CD14-positive monocyte (primary cell): ENCODE measurements at regions not wholly inside any gene's neighbourhood (a gene's known extent, or its start where the extent isn't known, plus 50 kb on each side); places are given as distances from the start of the nearest gene placed in this dataset.

Source experiments
- DNase-seq, 3 donors: peaks; one replicate each; pipeline ENCODE4 v3.0.0-alpha.2; 2011 to 2022
- H2AFZ ChIP-seq: 2 replicates; pipeline ENCODE4 v1.6.0; 2012; ENCODE audit warnings: mild to moderate bottlenecking, low read depth, low read length, inconsistent platforms; ENCODE audit not compliant: insufficient read depth, poor library complexity, severe bottlenecking
- H3K27ac ChIP-seq, 2 donors: 1 replicate in 1 of 2; 2 replicates in 1 of 2; pipeline ENCODE4 v1.5.1; 2012 to 2013; ENCODE audit warnings: low read length in 2 of 2, control low read depth in 1 of 2, inconsistent platforms in 1 of 2, low read depth in 1 of 2, mild to moderate bottlenecking in 1 of 2
- H3K27me3 ChIP-seq, 2 donors: one replicate each; pipeline versions ENCODE4 v1.6.0 to v1.6.1; 2011 to 2013; ENCODE audit warnings: low read length in 2 of 2; ENCODE audit not compliant: control insufficient read depth in 2 of 2, insufficient read depth in 2 of 2
- H3K36me3 ChIP-seq, 2 donors: replicated peaks in 1 of 2; 1 replicate in 1 of 2; 2 replicates in 1 of 2; pipeline versions ENCODE4 v1.5.1 to v1.6.1; 2012 to 2013; ENCODE audit warnings: low read length in 2 of 2, control low read depth in 1 of 2, inconsistent platforms in 1 of 2, mild to moderate bottlenecking in 1 of 2; ENCODE audit not compliant: insufficient read depth in 2 of 2, control insufficient read depth in 1 of 2
- H3K4me1 ChIP-seq, 2 donors: 1 replicate in 1 of 2; 2 replicates in 1 of 2; pipeline versions ENCODE4 v1.5.1 to v1.6.1; 2012 to 2013; ENCODE audit warnings: low read length in 2 of 2, control low read depth in 1 of 2, inconsistent platforms in 1 of 2, mild to moderate bottlenecking in 1 of 2, moderate library complexity in 1 of 2; ENCODE audit not compliant: insufficient read depth in 2 of 2, control insufficient read depth in 1 of 2
- H3K4me2 ChIP-seq: replicated peaks from 2 replicates; pipeline ENCODE3; 2012; ENCODE audit warnings: low read length, moderate library complexity, mild to moderate bottlenecking; ENCODE audit not compliant: poor library complexity, severe bottlenecking; ENCODE audit errors: extremely low read depth
- H3K4me3 ChIP-seq, 3 experiments: fragments of 200-600 bp in 1 of 3; sonication (generic) in 1 of 3; replicated peaks in 1 of 3; 1 replicate in 2 of 3; 2 replicates in 1 of 3; pipeline ENCODE4 v1.5.1; 2011 to 2013; ENCODE audit warnings: low read length in 3 of 3, mild to moderate bottlenecking in 3 of 3, control low read depth in 2 of 3, low read depth in 2 of 3, inconsistent platforms in 1 of 3, moderate library complexity in 1 of 3
- H3K79me2 ChIP-seq: 2 replicates; pipeline ENCODE4 v1.6.0; 2012; ENCODE audit warnings: mild to moderate bottlenecking, control low read depth, inconsistent platforms, low read length, moderate library complexity; ENCODE audit not compliant: insufficient read depth
- H3K9ac ChIP-seq: 2 replicates; pipeline ENCODE4 v1.6.0; 2017; ENCODE audit warnings: low read length, mild to moderate bottlenecking; ENCODE audit not compliant: insufficient read depth, poor library complexity, severe bottlenecking
- H3K9me3 ChIP-seq, 2 donors: replicated peaks in 1 of 2; 1 replicate in 1 of 2; 2 replicates in 1 of 2; pipeline versions ENCODE4 v1.5.1 to v1.6.1; 2012 to 2013; ENCODE audit warnings: low read length in 2 of 2, control low read depth in 1 of 2; ENCODE audit not compliant: control insufficient read depth in 1 of 2, insufficient read depth in 1 of 2
- H4K20me1 ChIP-seq: 2 replicates; pipeline ENCODE4 v1.6.0; 2012; ENCODE audit warnings: mild to moderate bottlenecking, low read length, control low read depth, moderate library complexity; ENCODE audit not compliant: insufficient read depth
- H3K27ac Mint-ChIP-seq, 7 donors: one replicate each; pipeline ENCODE4 v1.8.0; 2020; ENCODE audit warnings: mild to moderate bottlenecking in 7 of 7, mixed read lengths in 7 of 7, moderate library complexity in 6 of 7, inconsistent platforms in 2 of 7
- H3K27me3 Mint-ChIP-seq, 3 donors: one replicate each; pipeline ENCODE4 v1.8.0; 2021 to 2022; ENCODE audit warnings: low read depth in 3 of 3, mild to moderate bottlenecking in 3 of 3, mixed read lengths in 3 of 3, moderate library complexity in 3 of 3, inconsistent platforms in 1 of 3
- H3K36me3 Mint-ChIP-seq, 2 donors: one replicate each; pipeline ENCODE4 v1.8.0; 2020; ENCODE audit warnings: mixed read lengths in 2 of 2, inconsistent platforms in 1 of 2, mild to moderate bottlenecking in 1 of 2
- H3K4me1 Mint-ChIP-seq: one replicate; pipeline ENCODE4 v1.8.0; 2020; ENCODE audit warnings: mild to moderate bottlenecking, mixed read lengths
- H3K4me3 Mint-ChIP-seq, 2 donors: one replicate each; pipeline ENCODE4 v1.8.0; 2020; ENCODE audit warnings: mild to moderate bottlenecking in 2 of 2, mixed read lengths in 2 of 2, moderate library complexity in 1 of 2
- H3K9me3 Mint-ChIP-seq, 7 donors: one replicate each; pipeline ENCODE4 v1.8.0; 2020 to 2022; ENCODE audit warnings: mixed read lengths in 7 of 7, mild to moderate bottlenecking in 6 of 7, moderate library complexity in 6 of 7, inconsistent platforms in 2 of 7
- WGBS: methylation state at CpG from one replicate; pipeline ENCODE4 v1.1.5; 2013; ENCODE audit warnings: missing lambda C conversion rate; ENCODE audit not compliant: insufficient coverage; 5-methylcytosine and 5-hydroxymethylcytosine counted together
- intact Hi-C, 2 donors: fragments of 100-400 bp; cut with micrococcal nuclease; formaldehyde crosslinking; loops; one replicate each; pipeline versions ENCODE4 v1.15.0 to v1.15.1; 2023
- TF ChIP-seq, protein P1 (sequence below): fragments of 200-600 bp; IDR thresholded peaks from one replicate; pipeline ENCODE4 v1.8.0; 2022; ENCODE audit warnings: antibody characterized with exemption, mild to moderate bottlenecking

DNA sequence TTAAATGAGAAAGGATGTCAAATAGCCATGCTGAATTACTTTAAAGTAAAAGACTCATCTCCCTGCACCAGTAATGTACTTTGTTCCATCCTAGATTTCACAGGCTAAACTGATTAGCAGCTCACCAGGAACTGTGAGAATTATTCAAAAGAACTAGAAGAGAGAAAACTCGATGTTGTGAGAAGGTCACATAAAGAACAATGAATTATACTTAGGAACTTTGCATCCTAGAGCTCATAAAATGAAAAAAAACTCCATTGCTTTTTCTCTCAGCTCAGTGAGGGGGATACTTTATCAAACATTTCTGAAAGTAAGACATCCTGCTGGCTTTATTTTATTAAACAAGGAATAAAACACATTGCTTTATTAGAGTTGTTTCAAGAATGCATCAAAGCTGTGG lies 278.5 kb downstream of the MRPL39 start:
- no peak overlapping the region for H3K4me2 ChIP-seq
- no peak overlapping the region for H3K4me3 ChIP-seq
- no CpG with 5 or more reads among the region's 1 CpG for WGBS
- H3K4me1 ChIP-seq = no peaks in the 10 kb centered on the region
- no peaks in the 10 kb centered on the region for H3K9me3 ChIP-seq
- no peaks in the 10 kb centered on the region for H3K36me3 ChIP-seq
- H4K20me1 ChIP-seq = no peaks in the 10 kb centered on the region
- H3K9ac ChIP-seq = no peak overlapping the region
- H3K79me2 ChIP-seq = no peaks in the 10 kb centered on the region
- no peaks in the 10 kb centered on the region for H3K4me1 Mint-ChIP-seq
- peaks cover 0 to 1% (median 0%) of the 10 kb centered on the region in 3 donors for H3K27me3 Mint-ChIP-seq
- peaks cover 0 to 5% (median 0%) of the 10 kb centered on the region in 7 donors for H3K9me3 Mint-ChIP-seq
- no peaks in the 10 kb centered on the region for H3K36me3 Mint-ChIP-seq
- no peak overlapping the region for H3K27ac ChIP-seq
- DNase-seq = no peak
- intact Hi-C loops = no loop called here
- H3K27ac Mint-ChIP-seq = no peak overlapping the region
- no peak overlapping the region for H2AFZ ChIP-seq
- H3K27me3 ChIP-seq = no peaks in the 10 kb centered on the region
- H3K4me3 Mint-ChIP-seq = no peak overlapping the region
- TF ChIP-seq, protein P1, sequence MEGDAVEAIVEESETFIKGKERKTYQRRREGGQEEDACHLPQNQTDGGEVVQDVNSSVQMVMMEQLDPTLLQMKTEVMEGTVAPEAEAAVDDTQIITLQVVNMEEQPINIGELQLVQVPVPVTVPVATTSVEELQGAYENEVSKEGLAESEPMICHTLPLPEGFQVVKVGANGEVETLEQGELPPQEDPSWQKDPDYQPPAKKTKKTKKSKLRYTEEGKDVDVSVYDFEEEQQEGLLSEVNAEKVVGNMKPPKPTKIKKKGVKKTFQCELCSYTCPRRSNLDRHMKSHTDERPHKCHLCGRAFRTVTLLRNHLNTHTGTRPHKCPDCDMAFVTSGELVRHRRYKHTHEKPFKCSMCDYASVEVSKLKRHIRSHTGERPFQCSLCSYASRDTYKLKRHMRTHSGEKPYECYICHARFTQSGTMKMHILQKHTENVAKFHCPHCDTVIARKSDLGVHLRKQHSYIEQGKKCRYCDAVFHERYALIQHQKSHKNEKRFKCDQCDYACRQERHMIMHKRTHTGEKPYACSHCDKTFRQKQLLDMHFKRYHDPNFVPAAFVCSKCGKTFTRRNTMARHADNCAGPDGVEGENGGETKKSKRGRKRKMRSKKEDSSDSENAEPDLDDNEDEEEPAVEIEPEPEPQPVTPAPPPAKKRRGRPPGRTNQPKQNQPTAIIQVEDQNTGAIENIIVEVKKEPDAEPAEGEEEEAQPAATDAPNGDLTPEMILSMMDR = no peak

DNA sequence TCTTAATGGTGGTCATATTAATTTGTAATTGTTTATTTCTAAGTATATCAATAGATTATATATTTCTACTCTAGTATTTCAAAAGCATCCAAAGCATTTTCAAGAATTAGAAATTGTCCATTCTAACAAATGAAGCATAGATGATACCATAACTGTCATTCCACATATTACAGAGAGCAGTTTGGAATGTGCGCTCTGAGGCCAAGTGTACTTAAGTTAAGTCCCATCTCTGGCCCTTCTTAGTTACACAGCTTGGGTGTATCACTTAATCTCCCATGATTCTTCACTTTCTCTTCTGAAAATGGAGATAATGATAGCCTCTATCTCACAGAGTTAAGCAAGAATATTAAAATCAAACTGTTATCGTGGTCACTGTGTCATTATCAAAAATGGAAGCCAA lies 281.1 kb downstream of the MRPL39 start:
- Histone ChIP-seq H3K9ac (no peak overlapping the region), H3K9me3 (no peaks in the 10 kb centered on the region), H2AFZ (no peak overlapping the region), H3K27me3 (no peaks in the 10 kb centered on the region), H3K36me3 (no peaks in the 10 kb centered on the region), H3K79me2 (no peaks in the 10 kb centered on the region), H3K4me1 (no peaks in the 10 kb centered on the region), H4K20me1 (no peaks in the 10 kb centered on the region), H3K4me2 (no peak overlapping the region), H3K27ac (no peak overlapping the region), H3K4me3 (no peak overlapping the region)
- intact Hi-C loops = no loop called here
- WGBS = no CpG with 5 or more reads among the region's 2 CpGs
- H3K27me3 Mint-ChIP-seq = peaks cover 0 to 4% (median 0%) of the 10 kb centered on the region in 3 donors
- no peak for DNase-seq
- TF ChIP-seq, protein P1 = no peak
- H3K27ac Mint-ChIP-seq = no peak overlapping the region
- no peaks in the 10 kb centered on the region for H3K4me1 Mint-ChIP-seq
- H3K36me3 Mint-ChIP-seq = no peaks in the 10 kb centered on the region
- H3K9me3 Mint-ChIP-seq = peaks cover 0 to 9% (median 1%) of the 10 kb centered on the region in 7 donors
- no peak overlapping the region for H3K4me3 Mint-ChIP-seq
